Thyroid gland (tissue), 4 donors: ENCODE measurements at regions not wholly inside any gene's neighbourhood (a gene's known extent, or its start where the extent isn't known, plus 50 kb on each side); places are given as distances from the start of the nearest gene placed in this dataset.

Source experiments
- DNase-seq, 2 donors: peaks; one replicate each; pipeline ENCODE4 v3.0.0-alpha.2; 2019
- H3K27ac ChIP-seq, 3 donors: fragments of 200-600 bp; sonication (generic); 1 replicate in 2 of 3; 2 replicates in 1 of 3; pipeline ENCODE4 v1.5.1; 2016 to 2019; ENCODE audit warnings: mild to moderate bottlenecking in 1 of 3, moderate library complexity in 1 of 3
- H3K27me3 ChIP-seq: fragments of 200-600 bp; sonication (generic); one replicate; pipeline ENCODE4 v1.5.1; 2019
- H3K36me3 ChIP-seq, 2 donors: fragments of 200-600 bp; sonication (generic); one replicate each; pipeline ENCODE4 v1.5.1; 2016 to 2019
- H3K4me1 ChIP-seq, 2 donors: fragments of 200-600 bp; sonication (generic); one replicate each; pipeline ENCODE4 v1.5.1; 2017 to 2019
- H3K4me3 ChIP-seq, 3 donors: fragments of 200-600 bp; sonication (generic); replicated peaks in 1 of 3; 1 replicate in 2 of 3; 2 replicates in 1 of 3; pipeline ENCODE4 v1.5.1; 2016; ENCODE audit warnings: mild to moderate bottlenecking in 1 of 3
- H3K9me3 ChIP-seq: fragments of 200-600 bp; sonication (generic); one replicate; pipeline ENCODE4 v1.5.1; 2017
- POLR2A ChIP-seq, 2 donors: fragments of 450-650 bp; IDR thresholded peaks; one replicate each; pipeline ENCODE4 v1.6.1; 2017; ENCODE audit warnings: antibody characterized with exemption in 2 of 2, mild to moderate bottlenecking in 2 of 2, moderate library complexity in 1 of 2
- WGBS, 2 donors: methylation state at CpG; one replicate each; pipeline ENCODE4 v1.1.5; 2017; 5-methylcytosine and 5-hydroxymethylcytosine counted together
- intact Hi-C: fragments of 100-400 bp; cut with DNase I; formaldehyde crosslinking; loops from one replicate; pipeline ENCODE4 v1.15.1; 2023
- TF ChIP-seq, protein P1 (sequence below), 6 experiments: fragments of 200-600 bp in 3 of 6; fragments of 450-650 bp in 3 of 6; sonication (generic) in 3 of 6; IDR thresholded peaks; one replicate each; pipeline ENCODE4 v1.5.1; 2016 to 2019; ENCODE audit warnings: antibody characterized with exemption in 6 of 6, mild to moderate bottlenecking in 2 of 6, inconsistent platforms in 1 of 6, moderate library complexity in 1 of 6

DNA sequence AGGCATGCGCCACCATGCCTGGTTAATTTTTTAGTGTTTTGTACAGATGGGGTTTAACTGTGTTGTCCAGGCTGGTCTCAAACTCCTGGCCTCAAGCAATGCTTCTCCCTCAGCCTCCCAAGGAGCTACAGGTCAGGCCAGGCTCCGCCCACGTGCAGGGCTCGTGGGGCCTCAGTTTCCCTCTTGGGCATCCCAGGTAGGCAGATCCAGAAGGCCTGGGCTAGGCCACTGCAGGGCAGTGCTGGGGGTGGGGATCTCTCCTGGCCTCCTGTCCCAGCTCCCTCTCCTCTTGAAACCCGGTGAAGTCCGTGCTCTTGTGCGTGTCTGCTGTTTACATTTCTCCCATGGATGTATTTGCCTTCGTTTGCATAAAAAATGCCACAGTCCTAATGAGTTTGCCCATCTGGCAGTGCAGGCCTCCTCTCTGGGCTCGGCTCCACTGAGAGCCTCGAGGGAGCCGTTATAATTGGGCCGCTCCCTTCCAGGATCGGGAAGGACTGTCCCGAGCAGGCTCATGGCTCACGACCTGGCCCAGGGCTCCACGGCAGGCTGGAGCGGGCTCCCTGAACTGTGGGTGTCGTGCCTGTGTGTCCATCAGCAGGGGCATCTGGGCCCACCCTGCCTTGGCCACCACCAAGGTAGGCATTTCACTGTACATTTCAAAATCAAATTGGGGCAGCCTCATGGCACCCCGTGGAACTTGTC is 52.6 kb upstream of the RUFY1 start:
- no peak for DNase-seq
- Histone ChIP-seq H3K27ac (no peak overlapping the region), H3K36me3 (no peaks in the 10 kb centered on the region), H3K4me1 (no peaks in the 10 kb centered on the region), H3K9me3 (no peaks in the 10 kb centered on the region), H3K27me3 (no peaks in the 10 kb centered on the region), H3K4me3 (no peak overlapping the region)
- intact Hi-C loops = no loop called here
- TF ChIP-seq, protein P1, sequence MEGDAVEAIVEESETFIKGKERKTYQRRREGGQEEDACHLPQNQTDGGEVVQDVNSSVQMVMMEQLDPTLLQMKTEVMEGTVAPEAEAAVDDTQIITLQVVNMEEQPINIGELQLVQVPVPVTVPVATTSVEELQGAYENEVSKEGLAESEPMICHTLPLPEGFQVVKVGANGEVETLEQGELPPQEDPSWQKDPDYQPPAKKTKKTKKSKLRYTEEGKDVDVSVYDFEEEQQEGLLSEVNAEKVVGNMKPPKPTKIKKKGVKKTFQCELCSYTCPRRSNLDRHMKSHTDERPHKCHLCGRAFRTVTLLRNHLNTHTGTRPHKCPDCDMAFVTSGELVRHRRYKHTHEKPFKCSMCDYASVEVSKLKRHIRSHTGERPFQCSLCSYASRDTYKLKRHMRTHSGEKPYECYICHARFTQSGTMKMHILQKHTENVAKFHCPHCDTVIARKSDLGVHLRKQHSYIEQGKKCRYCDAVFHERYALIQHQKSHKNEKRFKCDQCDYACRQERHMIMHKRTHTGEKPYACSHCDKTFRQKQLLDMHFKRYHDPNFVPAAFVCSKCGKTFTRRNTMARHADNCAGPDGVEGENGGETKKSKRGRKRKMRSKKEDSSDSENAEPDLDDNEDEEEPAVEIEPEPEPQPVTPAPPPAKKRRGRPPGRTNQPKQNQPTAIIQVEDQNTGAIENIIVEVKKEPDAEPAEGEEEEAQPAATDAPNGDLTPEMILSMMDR (IDR thresholded peaks at IDR 0.05) = no peak
- TF ChIP-seq POLR2A (IDR thresholded peaks at IDR 0.05) = no peak
- WGBS, 2 donors = 67 to 74% methylated on average over 10 to 12 of the region's 19 CpGs

DNA sequence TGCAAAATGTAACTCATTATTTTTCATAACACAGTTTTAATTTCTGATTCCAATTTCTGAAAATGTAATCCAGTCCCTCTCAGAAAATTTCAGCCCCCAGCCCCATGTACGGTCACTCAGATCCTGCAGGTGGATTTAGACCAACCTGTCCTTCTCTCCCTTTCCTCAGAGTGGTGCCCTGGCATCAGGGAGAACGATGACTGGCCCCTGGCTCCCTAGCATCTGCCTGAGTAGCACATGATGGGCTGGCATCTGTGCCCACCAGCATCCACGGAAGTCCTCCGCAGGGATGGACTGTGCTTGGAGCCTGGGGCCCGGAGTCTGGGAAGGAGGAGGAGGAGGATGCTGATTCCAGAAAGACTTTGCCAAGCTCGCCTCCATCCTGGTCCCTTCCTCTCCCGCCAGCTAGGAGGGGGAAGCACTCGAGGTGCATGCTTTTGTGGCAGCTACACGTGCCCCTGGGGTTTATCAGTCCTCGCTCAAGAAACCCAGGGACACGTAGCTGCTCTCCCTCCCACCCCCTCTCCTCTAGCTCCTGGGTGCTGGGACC is 54.4 kb upstream of the RUFY1 start:
- Histone ChIP-seq H3K27ac (no peak overlapping the region), H3K27me3 (no peaks in the 10 kb centered on the region), H3K4me3 (no peak overlapping the region), H3K36me3 (no peaks in the 10 kb centered on the region), H3K4me1 (no peaks in the 10 kb centered on the region), H3K9me3 (no peaks in the 10 kb centered on the region)
- no peak for DNase-seq
- no peak for TF ChIP-seq POLR2A (IDR thresholded peaks at IDR 0.05)
- TF ChIP-seq, protein P1 (IDR thresholded peaks at IDR 0.05) = no peak
- intact Hi-C loops = no loop called here
- WGBS, 2 donors = 61 to 62% methylated on average over 11 of the region's 11 CpGs

DNA sequence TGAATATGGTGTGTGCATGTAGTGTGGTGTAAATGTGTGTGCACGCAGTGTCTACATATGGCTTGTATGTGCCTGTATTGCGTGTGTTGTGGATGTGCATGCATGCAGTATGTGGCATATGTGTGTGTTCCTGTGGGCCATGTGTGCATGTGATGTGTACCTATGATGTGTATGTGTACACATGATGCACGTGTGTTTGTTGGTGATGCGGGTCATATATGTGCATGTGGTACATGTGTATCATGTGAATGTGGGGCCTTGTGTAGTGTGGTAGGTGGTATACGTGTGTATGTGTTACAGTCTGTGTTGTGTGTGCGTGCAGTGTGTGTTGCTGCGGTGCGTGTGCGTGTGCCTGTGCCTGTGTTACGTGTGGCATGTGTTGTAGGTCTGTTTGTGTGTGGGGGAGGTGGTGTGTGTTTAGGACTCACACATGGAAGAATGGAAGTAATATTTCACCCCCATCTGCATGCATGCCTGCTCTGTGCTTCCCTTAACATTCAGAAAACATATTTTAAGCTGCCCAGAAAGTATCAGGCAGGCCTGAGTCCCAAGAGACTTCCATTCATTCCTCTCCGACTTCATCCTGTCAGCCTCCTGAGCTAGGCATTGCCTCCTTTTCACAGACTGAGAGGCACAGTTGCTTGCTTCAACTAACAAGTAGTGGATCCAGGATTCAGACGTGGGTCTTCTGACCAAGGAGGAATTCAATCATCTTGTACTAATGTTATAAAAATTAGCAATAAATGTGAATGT is 55.4 kb upstream of the RUFY1 start:
- WGBS, 2 donors = 56 to 77% methylated on average over 12 of the region's 12 CpGs
- H3K9me3 ChIP-seq = no peaks in the 10 kb centered on the region
- no peak overlapping the region for H3K27ac ChIP-seq
- no peaks in the 10 kb centered on the region for H3K36me3 ChIP-seq
- DNase-seq = no peak
- no peaks in the 10 kb centered on the region for H3K4me1 ChIP-seq
- TF ChIP-seq, protein P1 (IDR thresholded peaks at IDR 0.05) = no peak
- TF ChIP-seq POLR2A (IDR thresholded peaks at IDR 0.05) = no peak
- intact Hi-C loops = loop anchor here (5.0 kb wide), 1 partner anchor 328 kb away; no protein-coding TSS in a partner anchor
- no peaks in the 10 kb centered on the region for H3K27me3 ChIP-seq
- no peak overlapping the region for H3K4me3 ChIP-seq

DNA sequence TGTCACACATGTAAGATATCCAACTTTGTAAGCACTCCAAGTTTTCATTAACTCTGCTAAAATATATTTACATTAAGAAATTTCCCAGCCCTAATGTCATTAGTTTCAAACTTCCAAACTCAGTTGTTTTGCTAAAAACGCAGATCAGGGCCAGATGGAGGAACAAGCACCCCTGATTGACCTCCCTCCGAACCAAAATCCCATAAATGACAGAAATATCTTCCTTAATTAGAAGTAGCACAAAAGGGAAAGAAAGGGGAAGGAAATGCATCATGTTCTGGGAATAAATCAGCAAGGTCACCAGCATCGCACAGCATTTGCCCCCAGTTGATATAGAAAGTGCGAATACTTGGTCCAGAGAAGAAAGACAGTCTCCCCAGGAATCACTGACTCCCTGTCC is 61.4 kb upstream of the RUFY1 start:
- TF ChIP-seq, protein P1 (IDR thresholded peaks at IDR 0.05) = no peak
- Histone ChIP-seq H3K4me3 (no peak overlapping the region), H3K36me3 (no peaks in the 10 kb centered on the region), H3K9me3 (no peaks in the 10 kb centered on the region), H3K27me3 (no peaks in the 10 kb centered on the region), H3K27ac (no peak overlapping the region), H3K4me1 (no peaks in the 10 kb centered on the region)
- intact Hi-C loops = no loop called here
- WGBS, 2 donors = 56 to 65% methylated on average over 4 of the region's 4 CpGs
- DNase-seq = no peak

DNA sequence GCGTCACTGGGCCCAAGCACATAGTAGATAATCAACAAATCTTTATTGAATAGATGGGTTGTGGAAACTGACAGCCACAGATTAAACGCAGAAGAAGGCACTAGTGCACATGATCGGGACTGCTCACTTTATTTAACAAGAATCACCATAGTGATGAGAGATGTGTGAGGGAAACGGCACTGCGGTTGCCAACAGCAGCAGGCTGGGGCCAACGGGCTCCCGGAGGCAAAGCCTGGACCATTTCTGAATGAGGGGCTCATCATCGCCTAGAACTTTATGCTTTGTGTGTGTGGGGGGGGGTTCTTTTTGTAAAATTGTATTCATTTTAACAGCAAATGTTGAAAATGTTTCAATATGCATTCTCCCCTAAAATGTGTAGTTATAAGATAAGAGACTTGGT is 61.9 kb upstream of the RUFY1 start:
- intact Hi-C loops = no loop called here
- Histone ChIP-seq H3K36me3 (no peaks in the 10 kb centered on the region), H3K9me3 (no peaks in the 10 kb centered on the region), H3K27me3 (no peaks in the 10 kb centered on the region), H3K27ac (no peak overlapping the region), H3K4me3 (no peak overlapping the region), H3K4me1 (no peaks in the 10 kb centered on the region)
- no peak for DNase-seq
- WGBS, 2 donors = 63 to 68% methylated on average over 8 of the region's 8 CpGs
- TF ChIP-seq POLR2A (IDR thresholded peaks at IDR 0.05) = no peak
- TF ChIP-seq, protein P1 (IDR thresholded peaks at IDR 0.05) = no peak
